ENCODE measurements at regions not wholly inside any gene's neighbourhood (a gene's known extent, or its start where the extent isn't known, plus 50 kb on each side); places are given as distances from the start of the nearest gene placed in this dataset.

GRCh38 chr4:59249110-59249509, 1951.0 kb upstream of the ADGRL3 start:
- ATAC-seq = no peak
- Histone ChIP-seq H3K36me3 (replicated peaks in 1 of 2; ENCODE audit: control insufficient read depth in 1 of 2, insufficient read depth in 2 of 2, low read length in 2 of 2) (no peaks in the 10 kb centered on the region), H2AFZ (ENCODE audit: low read length) (no peak overlapping the region), H3K4me3 (replicated peaks in 1 of 3; ENCODE audit: insufficient read depth in 1 of 3, low read depth in 2 of 3, low read length in 3 of 3) (no peak overlapping the region), H3K4me2 (ENCODE audit: low read depth, low read length) (no peak overlapping the region), H3K9me3 (ENCODE audit: low read length) (no peaks in the 10 kb centered on the region), H3K4me1 (ENCODE audit: insufficient read depth, low read length) (no peaks in the 10 kb centered on the region), H3K9ac (ENCODE audit: insufficient read depth, low read depth, low read length) (no peak overlapping the region), H3K27me3 (ENCODE audit: control insufficient read depth in 1 of 2, insufficient read depth in 2 of 2, low read length in 2 of 2) (no peaks in the 10 kb centered on the region), H3K79me2 (ENCODE audit: insufficient read depth, low read length) (no peaks in the 10 kb centered on the region), H4K20me1 (ENCODE audit: insufficient read depth, low read length) (no peaks in the 10 kb centered on the region), H3K27ac (ENCODE audit: extremely low read length, insufficient read depth, low read length) (no peak overlapping the region)
- in situ Hi-C loops (cut with HindIII; ENCODE audit: extremely low pct_ligation_motif_present, low pct_unique_long_range_greater_than_20kb) = loop anchor here (10.0 kb wide), 1 partner anchor 956 kb away; no protein-coding TSS in a partner anchor
- ChIA-PET CTCF (ENCODE audit: low intra/inter-chr PET ratio, low total read pairs) (no interaction called here), POLR2A (no interaction called here)
- no peak for FAIRE-seq
- 4% methylated on average over 2 of the region's 2 CpGs for WGBS (ENCODE audit: low lambda C conversion rate)
- DNase-seq (ENCODE audit: low spot score) = no peak
- intact Hi-C loops (cut with micrococcal nuclease; ENCODE audit: unreplicated experiment) = no loop called here
- no TSS peak for BruUV-seq (replicated peaks)
- TF ChIP-seq PAXIP1 (CRISPR knock-in tag; conservative IDR thresholded peaks at IDR 0.05) (no peak), GZF1 (CRISPR knock-in tag; IDR thresholded peaks at IDR 0.05) (no peak), TFE3 (CRISPR knock-in tag; IDR thresholded peaks at IDR 0.05) (no peak), LRRFIP1 (CRISPR knock-in tag; conservative IDR thresholded peaks at IDR 0.05) (no peak), ZNF205 (CRISPR knock-in tag; IDR thresholded peaks at IDR 0.05) (no peak), ZBTB38 (CRISPR knock-in tag; IDR thresholded peaks at IDR 0.05) (no peak), SP5 (CRISPR knock-in tag; IDR thresholded peaks at IDR 0.05; ENCODE audit: borderline replicate concordance, low read depth) (no peak), ZSCAN22 (CRISPR knock-in tag; IDR thresholded peaks at IDR 0.05) (no peak), ZNF740 (CRISPR knock-in tag; IDR thresholded peaks at IDR 0.05) (no peak), GABPB1 (CRISPR knock-in tag; IDR thresholded peaks at IDR 0.05) (no peak), ZBTB33 (CRISPR knock-in tag; IDR thresholded peaks at IDR 0.05) (no peak), DBP (CRISPR knock-in tag; IDR thresholded peaks at IDR 0.05; ENCODE audit: not compliant biosample characterization) (no peak)
